CD14-positive monocyte (primary cell): ENCODE measurements at regions not wholly inside any gene's neighbourhood (a gene's known extent, or its start where the extent isn't known, plus 50 kb on each side); places are given as distances from the start of the nearest gene placed in this dataset.

Source experiments
- DNase-seq, 3 donors: peaks; one replicate each; pipeline ENCODE4 v3.0.0-alpha.2; 2011 to 2022
- H2AFZ ChIP-seq: 2 replicates; pipeline ENCODE4 v1.6.0; 2012; ENCODE audit warnings: mild to moderate bottlenecking, low read depth, low read length, inconsistent platforms; ENCODE audit not compliant: insufficient read depth, poor library complexity, severe bottlenecking
- H3K27ac ChIP-seq, 2 donors: 1 replicate in 1 of 2; 2 replicates in 1 of 2; pipeline ENCODE4 v1.5.1; 2012 to 2013; ENCODE audit warnings: low read length in 2 of 2, control low read depth in 1 of 2, inconsistent platforms in 1 of 2, low read depth in 1 of 2, mild to moderate bottlenecking in 1 of 2
- H3K27me3 ChIP-seq, 2 donors: one replicate each; pipeline versions ENCODE4 v1.6.0 to v1.6.1; 2011 to 2013; ENCODE audit warnings: low read length in 2 of 2; ENCODE audit not compliant: control insufficient read depth in 2 of 2, insufficient read depth in 2 of 2
- H3K36me3 ChIP-seq, 2 donors: replicated peaks in 1 of 2; 1 replicate in 1 of 2; 2 replicates in 1 of 2; pipeline versions ENCODE4 v1.5.1 to v1.6.1; 2012 to 2013; ENCODE audit warnings: low read length in 2 of 2, control low read depth in 1 of 2, inconsistent platforms in 1 of 2, mild to moderate bottlenecking in 1 of 2; ENCODE audit not compliant: insufficient read depth in 2 of 2, control insufficient read depth in 1 of 2
- H3K4me1 ChIP-seq, 2 donors: 1 replicate in 1 of 2; 2 replicates in 1 of 2; pipeline versions ENCODE4 v1.5.1 to v1.6.1; 2012 to 2013; ENCODE audit warnings: low read length in 2 of 2, control low read depth in 1 of 2, inconsistent platforms in 1 of 2, mild to moderate bottlenecking in 1 of 2, moderate library complexity in 1 of 2; ENCODE audit not compliant: insufficient read depth in 2 of 2, control insufficient read depth in 1 of 2
- H3K4me2 ChIP-seq: replicated peaks from 2 replicates; pipeline ENCODE3; 2012; ENCODE audit warnings: low read length, moderate library complexity, mild to moderate bottlenecking; ENCODE audit not compliant: poor library complexity, severe bottlenecking; ENCODE audit errors: extremely low read depth
- H3K4me3 ChIP-seq, 3 experiments: fragments of 200-600 bp in 1 of 3; sonication (generic) in 1 of 3; replicated peaks in 1 of 3; 1 replicate in 2 of 3; 2 replicates in 1 of 3; pipeline ENCODE4 v1.5.1; 2011 to 2013; ENCODE audit warnings: low read length in 3 of 3, mild to moderate bottlenecking in 3 of 3, control low read depth in 2 of 3, low read depth in 2 of 3, inconsistent platforms in 1 of 3, moderate library complexity in 1 of 3
- H3K79me2 ChIP-seq: 2 replicates; pipeline ENCODE4 v1.6.0; 2012; ENCODE audit warnings: mild to moderate bottlenecking, control low read depth, inconsistent platforms, low read length, moderate library complexity; ENCODE audit not compliant: insufficient read depth
- H3K9ac ChIP-seq: 2 replicates; pipeline ENCODE4 v1.6.0; 2017; ENCODE audit warnings: low read length, mild to moderate bottlenecking; ENCODE audit not compliant: insufficient read depth, poor library complexity, severe bottlenecking
- H3K9me3 ChIP-seq, 2 donors: replicated peaks in 1 of 2; 1 replicate in 1 of 2; 2 replicates in 1 of 2; pipeline versions ENCODE4 v1.5.1 to v1.6.1; 2012 to 2013; ENCODE audit warnings: low read length in 2 of 2, control low read depth in 1 of 2; ENCODE audit not compliant: control insufficient read depth in 1 of 2, insufficient read depth in 1 of 2
- H4K20me1 ChIP-seq: 2 replicates; pipeline ENCODE4 v1.6.0; 2012; ENCODE audit warnings: mild to moderate bottlenecking, low read length, control low read depth, moderate library complexity; ENCODE audit not compliant: insufficient read depth
- H3K27ac Mint-ChIP-seq, 7 donors: one replicate each; pipeline ENCODE4 v1.8.0; 2020; ENCODE audit warnings: mild to moderate bottlenecking in 7 of 7, mixed read lengths in 7 of 7, moderate library complexity in 6 of 7, inconsistent platforms in 2 of 7
- H3K27me3 Mint-ChIP-seq, 3 donors: one replicate each; pipeline ENCODE4 v1.8.0; 2021 to 2022; ENCODE audit warnings: low read depth in 3 of 3, mild to moderate bottlenecking in 3 of 3, mixed read lengths in 3 of 3, moderate library complexity in 3 of 3, inconsistent platforms in 1 of 3
- H3K36me3 Mint-ChIP-seq, 2 donors: one replicate each; pipeline ENCODE4 v1.8.0; 2020; ENCODE audit warnings: mixed read lengths in 2 of 2, inconsistent platforms in 1 of 2, mild to moderate bottlenecking in 1 of 2
- H3K4me1 Mint-ChIP-seq: one replicate; pipeline ENCODE4 v1.8.0; 2020; ENCODE audit warnings: mild to moderate bottlenecking, mixed read lengths
- H3K4me3 Mint-ChIP-seq, 2 donors: one replicate each; pipeline ENCODE4 v1.8.0; 2020; ENCODE audit warnings: mild to moderate bottlenecking in 2 of 2, mixed read lengths in 2 of 2, moderate library complexity in 1 of 2
- H3K9me3 Mint-ChIP-seq, 7 donors: one replicate each; pipeline ENCODE4 v1.8.0; 2020 to 2022; ENCODE audit warnings: mixed read lengths in 7 of 7, mild to moderate bottlenecking in 6 of 7, moderate library complexity in 6 of 7, inconsistent platforms in 2 of 7
- WGBS: methylation state at CpG from one replicate; pipeline ENCODE4 v1.1.5; 2013; ENCODE audit warnings: missing lambda C conversion rate; ENCODE audit not compliant: insufficient coverage; 5-methylcytosine and 5-hydroxymethylcytosine counted together
- intact Hi-C, 2 donors: fragments of 100-400 bp; cut with micrococcal nuclease; formaldehyde crosslinking; loops; one replicate each; pipeline versions ENCODE4 v1.15.0 to v1.15.1; 2023
- TF ChIP-seq, protein P1 (sequence below): fragments of 200-600 bp; IDR thresholded peaks from one replicate; pipeline ENCODE4 v1.8.0; 2022; ENCODE audit warnings: antibody characterized with exemption, mild to moderate bottlenecking

DNA sequence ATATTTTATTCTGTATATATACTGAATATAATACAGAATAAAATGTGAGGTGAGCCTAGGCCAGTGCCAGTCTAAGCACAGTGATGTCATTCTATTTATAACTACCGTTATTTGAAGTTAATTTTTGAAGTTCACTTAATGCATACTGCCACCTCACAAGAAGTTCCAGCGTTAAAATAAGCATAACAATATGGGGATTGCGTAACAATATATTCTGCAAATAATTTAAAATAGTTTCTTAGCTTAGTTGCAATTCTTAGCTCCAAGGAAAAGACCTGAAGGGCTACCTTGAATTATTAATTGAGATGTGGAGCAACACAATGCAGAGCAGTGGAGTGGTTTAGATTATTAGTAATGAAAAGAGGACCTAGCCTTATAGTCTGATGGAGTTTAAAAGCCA is 390.5 kb upstream of the ROBO1 start:
- no CpG with 5 or more reads among the region's 3 CpGs for WGBS
- intact Hi-C loops: no loop called here

DNA sequence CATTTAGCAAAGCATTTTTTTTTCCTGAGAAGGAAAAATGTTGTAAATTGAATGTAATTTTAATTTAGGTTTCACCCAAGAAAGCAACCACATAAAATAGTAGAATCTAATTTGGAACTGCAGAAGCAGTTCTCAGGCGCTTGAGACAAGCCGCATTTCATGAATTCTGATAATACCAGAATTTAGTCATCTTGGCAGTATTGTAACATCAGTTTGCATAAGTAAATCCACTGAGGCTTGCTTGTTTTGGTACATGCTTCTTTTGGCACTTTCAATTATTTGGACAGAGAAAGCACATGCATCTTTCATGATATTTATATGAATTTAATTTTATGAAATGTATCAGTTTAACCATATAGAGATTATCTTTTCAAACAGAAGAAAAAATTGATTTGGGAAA is 389.7 kb upstream of the ROBO1 start:
- Histone ChIP-seq H3K4me1 (no peaks in the 10 kb centered on the region), H2AFZ (no peak overlapping the region), H3K36me3 (no peaks in the 10 kb centered on the region), H3K9ac (no peak overlapping the region), H3K4me2 (no peak overlapping the region), H4K20me1 (no peaks in the 10 kb centered on the region), H3K9me3 (peaks cover 2 to 4% of the 10 kb centered on the region in 2 donors), H3K27me3 (no peaks in the 10 kb centered on the region), H3K27ac (no peak overlapping the region), H3K4me3 (no peak overlapping the region), H3K79me2 (no peaks in the 10 kb centered on the region)
- TF ChIP-seq, protein P1, sequence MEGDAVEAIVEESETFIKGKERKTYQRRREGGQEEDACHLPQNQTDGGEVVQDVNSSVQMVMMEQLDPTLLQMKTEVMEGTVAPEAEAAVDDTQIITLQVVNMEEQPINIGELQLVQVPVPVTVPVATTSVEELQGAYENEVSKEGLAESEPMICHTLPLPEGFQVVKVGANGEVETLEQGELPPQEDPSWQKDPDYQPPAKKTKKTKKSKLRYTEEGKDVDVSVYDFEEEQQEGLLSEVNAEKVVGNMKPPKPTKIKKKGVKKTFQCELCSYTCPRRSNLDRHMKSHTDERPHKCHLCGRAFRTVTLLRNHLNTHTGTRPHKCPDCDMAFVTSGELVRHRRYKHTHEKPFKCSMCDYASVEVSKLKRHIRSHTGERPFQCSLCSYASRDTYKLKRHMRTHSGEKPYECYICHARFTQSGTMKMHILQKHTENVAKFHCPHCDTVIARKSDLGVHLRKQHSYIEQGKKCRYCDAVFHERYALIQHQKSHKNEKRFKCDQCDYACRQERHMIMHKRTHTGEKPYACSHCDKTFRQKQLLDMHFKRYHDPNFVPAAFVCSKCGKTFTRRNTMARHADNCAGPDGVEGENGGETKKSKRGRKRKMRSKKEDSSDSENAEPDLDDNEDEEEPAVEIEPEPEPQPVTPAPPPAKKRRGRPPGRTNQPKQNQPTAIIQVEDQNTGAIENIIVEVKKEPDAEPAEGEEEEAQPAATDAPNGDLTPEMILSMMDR: no peak
- peaks cover 0 to 4% (median 0%) of the 10 kb centered on the region in 7 donors for H3K9me3 Mint-ChIP-seq
- no peak overlapping the region for H3K4me3 Mint-ChIP-seq
- H3K27me3 Mint-ChIP-seq: no peaks in the 10 kb centered on the region
- intact Hi-C loops: no loop called here
- WGBS: no CpG with 5 or more reads among the region's 2 CpGs
- H3K4me1 Mint-ChIP-seq: no peaks in the 10 kb centered on the region
- no peak for DNase-seq
- H3K36me3 Mint-ChIP-seq: no peaks in the 10 kb centered on the region
- H3K27ac Mint-ChIP-seq: no peak overlapping the region

More for the DNA sequence above, 390.5 kb upstream of the ROBO1 start:
- Mint-ChIP-seq H3K9me3 (peaks cover 0 to 4% (median 0%) of the 10 kb centered on the region in 7 donors), H3K4me1 (no peaks in the 10 kb centered on the region), H3K27ac (no peak overlapping the region), H3K4me3 (no peak overlapping the region), H3K36me3 (no peaks in the 10 kb centered on the region), H3K27me3 (no peaks in the 10 kb centered on the region)
- Histone ChIP-seq H3K9ac (no peak overlapping the region), H3K79me2 (no peaks in the 10 kb centered on the region), H3K4me1 (no peaks in the 10 kb centered on the region), H3K27me3 (no peaks in the 10 kb centered on the region), H4K20me1 (no peaks in the 10 kb centered on the region), H3K9me3 (peaks cover 0 to 8% of the 10 kb centered on the region in 2 donors), H3K4me2 (no peak overlapping the region), H2AFZ (no peak overlapping the region), H3K27ac (no peak overlapping the region), H3K36me3 (no peaks in the 10 kb centered on the region), H3K4me3 (no peak overlapping the region)
- no peak for DNase-seq
- TF ChIP-seq, protein P1: no peak
